ENCODE measurements at regions not wholly inside any gene's neighbourhood (a gene's known extent, or its start where the extent isn't known, plus 50 kb on each side); places are given as distances from the start of the nearest gene placed in this dataset.
A peak's percentile ranks its signal among the peaks of the same experiment; 100 is the strongest.

DNA sequence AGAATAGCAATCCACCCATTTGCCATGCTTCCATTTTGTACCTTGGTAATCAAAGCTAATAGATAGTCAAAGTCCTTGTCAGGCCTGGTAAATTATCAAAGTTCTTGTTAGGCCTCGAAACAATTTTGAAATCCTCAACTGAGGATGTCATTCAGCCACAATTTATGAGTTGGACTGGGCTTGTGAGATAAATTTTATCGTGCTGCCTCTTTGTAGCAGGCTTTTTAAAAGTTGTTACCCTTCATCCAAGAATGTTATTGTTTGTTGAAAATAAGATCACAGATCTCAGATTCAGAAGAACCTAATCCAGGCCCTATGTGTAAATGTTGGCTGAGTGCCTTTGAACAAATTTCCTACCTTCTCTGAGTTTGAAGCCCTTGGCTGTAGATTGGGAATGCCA, 143.3 kb upstream of the PROK2 start (continued):
- no peak for TF ChIP-seq CBX2 (IDR thresholded peaks at IDR 0.05; ENCODE audit: borderline replicate concordance, low read depth)

DNA sequence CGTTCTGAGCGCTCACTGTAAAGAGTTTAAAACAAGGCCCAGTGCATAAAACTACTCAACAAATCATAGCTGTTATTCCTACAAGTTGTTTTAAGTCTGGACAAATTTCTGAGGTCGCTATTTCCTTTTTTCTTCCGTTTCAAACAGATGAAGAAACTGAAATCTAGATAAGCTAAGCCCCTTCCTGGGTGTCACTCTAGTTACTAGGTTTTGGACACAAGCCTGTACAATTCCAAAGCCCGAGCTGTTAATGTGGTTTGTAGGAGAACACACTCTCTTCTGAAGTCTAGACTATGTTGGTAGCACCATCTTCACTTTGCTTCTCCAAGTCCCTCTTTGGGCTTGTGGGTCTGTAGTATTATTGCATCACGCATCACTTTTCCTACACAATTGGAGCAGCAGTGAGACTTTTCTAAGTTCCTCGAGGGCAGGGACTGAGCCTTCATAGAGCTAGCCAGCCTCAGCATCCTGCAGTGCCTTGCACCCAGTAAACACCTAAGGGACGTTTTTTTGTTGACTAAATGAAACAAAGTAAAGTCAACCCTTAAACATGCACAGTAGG, 142.6 kb upstream of the PROK2 start:
- ChIA-PET CTCF (interaction anchor here (1.1 to 1.9 kb wide), 2 partner anchors 23 to 52 kb away, joined by 3 to 6 read pairs; no protein-coding TSS in a partner anchor), POLR2A (no interaction called here)
- ATAC-seq, result no peak
- 44% methylated on average over 8 of the region's 8 CpGs for WGBS (ENCODE audit: missing lambda C conversion rate)
- no peak for DNase-seq (ENCODE audit: low read depth in 1 of 2, low spot score in 1 of 2)
- no peak overlapping the region for H3K4me2 ChIP-seq
- TF ChIP-seq KDM5A (IDR thresholded peaks at IDR 0.05), result no peak
- FAIRE-seq, result no peak
- H3K4me3 ChIP-seq, result no peak overlapping the region
- H3K27ac ChIP-seq, result no peak overlapping the region
- no peaks in the 10 kb centered on the region for H3K4me1 ChIP-seq
- H3K9me3 ChIP-seq, result no peaks in the 10 kb centered on the region

DNA sequence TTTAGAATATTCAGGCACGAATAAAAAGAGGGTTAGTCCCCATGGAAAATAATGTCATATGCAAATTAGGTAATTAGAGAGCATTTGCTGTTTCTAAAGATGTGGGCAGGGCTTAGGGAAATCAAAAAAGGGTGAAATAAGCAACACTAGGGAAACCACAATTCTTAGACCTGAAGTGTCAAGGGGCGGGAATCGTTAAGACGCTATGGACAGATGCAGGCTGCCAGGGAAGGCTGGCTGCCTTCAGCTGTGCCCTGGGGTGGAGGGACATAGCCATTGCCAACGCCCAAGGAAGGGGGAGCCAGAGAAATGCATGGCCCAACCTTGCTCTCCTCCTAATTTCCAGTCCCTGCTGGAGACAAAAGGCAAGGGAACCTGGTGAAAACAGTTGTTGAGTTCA, 141.7 kb upstream of the PROK2 start:
- ATAC-seq (no peak), FAIRE-seq (no peak), DNase-seq (ENCODE audit: low read depth in 1 of 2, low spot score in 1 of 2) (no peak)
- H3K9me3 ChIP-seq, result no peaks in the 10 kb centered on the region
- ChIA-PET CTCF (interaction anchor here (0.6 to 1.9 kb wide), 2 partner anchors 51 to 534 kb away, joined by 3 to 6 read pairs; no protein-coding TSS in a partner anchor), POLR2A (no interaction called here)
- TF ChIP-seq ZNF302 (CRISPR knock-in tag; IDR thresholded peaks at IDR 0.05) (no peak), NFE2L2 (conservative IDR thresholded peaks at IDR 0.05; ENCODE audit: low read length) (no peak), SMC3 (IDR thresholded peaks at IDR 0.05) (no peak), KDM5A (IDR thresholded peaks at IDR 0.05) (no peak), MYC (IDR thresholded peaks at IDR 0.05; ENCODE audit: borderline replicate concordance, low read length) (no peak), EHF (CRISPR knock-in tag; IDR thresholded peaks at IDR 0.05) (no peak)
- TF ChIP-seq, protein P1, sequence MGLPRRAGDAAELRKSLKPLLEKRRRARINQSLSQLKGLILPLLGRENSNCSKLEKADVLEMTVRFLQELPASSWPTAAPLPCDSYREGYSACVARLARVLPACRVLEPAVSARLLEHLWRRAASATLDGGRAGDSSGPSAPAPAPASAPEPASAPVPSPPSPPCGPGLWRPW (IDR thresholded peaks at IDR 0.05), result no peak
- TF ChIP-seq, protein P2, sequence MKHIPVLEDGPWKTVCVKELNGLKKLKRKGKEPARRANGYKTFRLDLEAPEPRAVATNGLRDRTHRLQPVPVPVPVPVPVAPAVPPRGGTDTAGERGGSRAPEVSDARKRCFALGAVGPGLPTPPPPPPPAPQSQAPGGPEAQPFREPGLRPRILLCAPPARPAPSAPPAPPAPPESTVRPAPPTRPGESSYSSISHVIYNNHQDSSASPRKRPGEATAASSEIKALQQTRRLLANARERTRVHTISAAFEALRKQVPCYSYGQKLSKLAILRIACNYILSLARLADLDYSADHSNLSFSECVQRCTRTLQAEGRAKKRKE (CRISPR knock-in tag; IDR thresholded peaks at IDR 0.05; ENCODE audit: low read depth), result no peak
- no peak overlapping the region for H3K4me3 ChIP-seq
- no peaks in the 10 kb centered on the region for H3K4me1 ChIP-seq
- no peak overlapping the region for H3K27ac ChIP-seq
- WGBS (ENCODE audit: missing lambda C conversion rate), result 53% methylated on average over 5 of the region's 5 CpGs
- no peak overlapping the region for H3K4me2 ChIP-seq

DNA sequence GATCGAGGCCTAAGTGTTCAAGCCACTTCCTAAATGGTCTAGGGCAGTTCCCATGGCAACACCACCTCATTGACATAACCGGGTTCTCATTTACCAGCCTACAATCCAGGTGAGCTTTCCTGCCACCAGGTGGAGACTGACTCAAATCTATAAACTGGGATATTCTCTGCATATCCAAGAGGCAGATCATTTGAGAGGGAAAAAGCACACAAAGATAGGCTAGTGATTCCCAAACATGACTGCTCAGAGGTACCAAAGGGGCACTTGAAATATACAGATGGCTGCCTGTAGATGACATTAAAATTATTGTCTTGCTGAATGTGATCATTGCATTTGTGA, 141.3 kb upstream of the PROK2 start:
- Histone ChIP-seq H3K27ac (no peak overlapping the region), H3K4me1 (no peaks in the 10 kb centered on the region), H3K4me2 (no peak overlapping the region), H3K4me3 (no peak overlapping the region), H3K9me3 (no peaks in the 10 kb centered on the region)
- POLR2A ChIA-PET, result no interaction called here
- ATAC-seq (peak in 1 of 2 experiments; percentile 47; a peak in 1 of 6 replicates), FAIRE-seq (no peak), DNase-seq (ENCODE audit: low read depth in 1 of 2, low spot score in 1 of 2) (peak; percentile 17 to 26)
- CTCF ChIA-PET, result interaction anchor here (0.9 kb wide), 1 partner anchor 893 kb away, joined by 5 read pairs; no protein-coding TSS in a partner anchor
- WGBS (ENCODE audit: missing lambda C conversion rate), result 3% methylated on average over 2 of the region's 2 CpGs
- peak; percentile 25; the same call in 2 of the 3 replicates for TF ChIP-seq SMC3 (IDR thresholded peaks at IDR 0.05)
- TF ChIP-seq CHD4 (IDR thresholded peaks at IDR 0.05; ENCODE audit: borderline replicate concordance), result no peak
- no peak for TF ChIP-seq PHF8 (IDR thresholded peaks at IDR 0.05; ENCODE audit: borderline replicate concordance, low read depth)
- TF ChIP-seq CBX2 (IDR thresholded peaks at IDR 0.05; ENCODE audit: borderline replicate concordance, low read depth), result no peak
- TF ChIP-seq, protein P3, sequence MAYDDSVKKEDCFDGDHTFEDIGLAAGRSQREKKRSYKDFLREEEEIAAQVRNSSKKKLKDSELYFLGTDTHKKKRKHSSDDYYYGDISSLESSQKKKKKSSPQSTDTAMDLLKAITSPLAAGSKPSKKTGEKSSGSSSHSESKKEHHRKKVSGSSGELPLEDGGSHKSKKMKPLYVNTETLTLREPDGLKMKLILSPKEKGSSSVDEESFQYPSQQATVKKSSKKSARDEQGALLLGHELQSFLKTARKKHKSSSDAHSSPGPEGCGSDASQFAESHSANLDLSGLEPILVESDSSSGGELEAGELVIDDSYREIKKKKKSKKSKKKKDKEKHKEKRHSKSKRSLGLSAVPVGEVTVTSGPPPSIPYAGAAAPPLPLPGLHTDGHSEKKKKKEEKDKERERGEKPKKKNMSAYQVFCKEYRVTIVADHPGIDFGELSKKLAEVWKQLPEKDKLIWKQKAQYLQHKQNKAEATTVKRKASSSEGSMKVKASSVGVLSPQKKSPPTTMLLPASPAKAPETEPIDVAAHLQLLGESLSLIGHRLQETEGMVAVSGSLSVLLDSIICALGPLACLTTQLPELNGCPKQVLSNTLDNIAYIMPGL (CRISPR knock-in tag; IDR thresholded peaks at IDR 0.05; ENCODE audit: borderline replicate concordance), result no peak
- no peak for TF ChIP-seq FOXS1 (CRISPR knock-in tag; IDR thresholded peaks at IDR 0.05)
- no peak for TF ChIP-seq ZSCAN20 (CRISPR knock-in tag; IDR thresholded peaks at IDR 0.05)
- TF ChIP-seq GATA3 (IDR thresholded peaks at IDR 0.05; ENCODE audit: borderline replicate concordance), result no peak
- TF ChIP-seq FOSL2 (IDR thresholded peaks at IDR 0.05), result no peak
- no peak for TF ChIP-seq FOSL2 (CRISPR knock-in tag; IDR thresholded peaks at IDR 0.05)
- TF ChIP-seq, protein P4, sequence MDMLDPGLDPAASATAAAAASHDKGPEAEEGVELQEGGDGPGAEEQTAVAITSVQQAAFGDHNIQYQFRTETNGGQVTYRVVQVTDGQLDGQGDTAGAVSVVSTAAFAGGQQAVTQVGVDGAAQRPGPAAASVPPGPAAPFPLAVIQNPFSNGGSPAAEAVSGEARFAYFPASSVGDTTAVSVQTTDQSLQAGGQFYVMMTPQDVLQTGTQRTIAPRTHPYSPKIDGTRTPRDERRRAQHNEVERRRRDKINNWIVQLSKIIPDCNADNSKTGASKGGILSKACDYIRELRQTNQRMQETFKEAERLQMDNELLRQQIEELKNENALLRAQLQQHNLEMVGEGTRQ (IDR thresholded peaks at IDR 0.05), result no peak
- no peak for TF ChIP-seq ZC3H11A (IDR thresholded peaks at IDR 0.05)
- TF ChIP-seq RAD21 (conservative IDR thresholded peaks at IDR 0.05 in 1 of 2, IDR thresholded peaks at IDR 0.05 in 1 of 2), result peak; percentile 14 to 48; a peak in 3 of 5 replicates
- no peak for TF ChIP-seq ZFP36 (IDR thresholded peaks at IDR 0.05; ENCODE audit: borderline replicate concordance, partially characterized antibody)
- TF ChIP-seq, protein P2 (CRISPR knock-in tag; IDR thresholded peaks at IDR 0.05; ENCODE audit: low read depth), result no peak
- TF ChIP-seq, protein P5, sequence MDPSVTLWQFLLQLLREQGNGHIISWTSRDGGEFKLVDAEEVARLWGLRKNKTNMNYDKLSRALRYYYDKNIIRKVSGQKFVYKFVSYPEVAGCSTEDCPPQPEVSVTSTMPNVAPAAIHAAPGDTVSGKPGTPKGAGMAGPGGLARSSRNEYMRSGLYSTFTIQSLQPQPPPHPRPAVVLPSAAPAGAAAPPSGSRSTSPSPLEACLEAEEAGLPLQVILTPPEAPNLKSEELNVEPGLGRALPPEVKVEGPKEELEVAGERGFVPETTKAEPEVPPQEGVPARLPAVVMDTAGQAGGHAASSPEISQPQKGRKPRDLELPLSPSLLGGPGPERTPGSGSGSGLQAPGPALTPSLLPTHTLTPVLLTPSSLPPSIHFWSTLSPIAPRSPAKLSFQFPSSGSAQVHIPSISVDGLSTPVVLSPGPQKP (IDR thresholded peaks at IDR 0.05; ENCODE audit: low read depth, low read length), result no peak
- TF ChIP-seq TFCP2L1 (CRISPR knock-in tag; IDR thresholded peaks at IDR 0.05), result no peak
- TF ChIP-seq POLR2A (IDR thresholded peaks at IDR 0.05; ENCODE audit: low read length), result no peak
- no peak for TF ChIP-seq EP300 (IDR thresholded peaks at IDR 0.05)
- TF ChIP-seq NPAS2 (CRISPR knock-in tag; IDR thresholded peaks at IDR 0.05; ENCODE audit: borderline replicate concordance), result no peak
- no peak for TF ChIP-seq ZNF302 (CRISPR knock-in tag; IDR thresholded peaks at IDR 0.05)
